Jurkat, Clone E6-1 (cell line): ENCODE measurements at regions not wholly inside any gene's neighbourhood (a gene's known extent, or its start where the extent isn't known, plus 50 kb on each side); places are given as distances from the start of the nearest gene placed in this dataset.
A peak's percentile ranks its signal among the peaks of the same experiment; 100 is the strongest.

Experiments
- DNase-seq: peaks from one replicate; pipeline ENCODE4 v3.0.0-alpha.2; 2011; ENCODE audit warnings: low read depth, low spot score
- H3K4me3 ChIP-seq: 2 replicates; pipeline ENCODE4 v1.5.1; 2011; ENCODE audit warnings: mild to moderate bottlenecking, low read length, control low read depth, moderate library complexity

DNA sequence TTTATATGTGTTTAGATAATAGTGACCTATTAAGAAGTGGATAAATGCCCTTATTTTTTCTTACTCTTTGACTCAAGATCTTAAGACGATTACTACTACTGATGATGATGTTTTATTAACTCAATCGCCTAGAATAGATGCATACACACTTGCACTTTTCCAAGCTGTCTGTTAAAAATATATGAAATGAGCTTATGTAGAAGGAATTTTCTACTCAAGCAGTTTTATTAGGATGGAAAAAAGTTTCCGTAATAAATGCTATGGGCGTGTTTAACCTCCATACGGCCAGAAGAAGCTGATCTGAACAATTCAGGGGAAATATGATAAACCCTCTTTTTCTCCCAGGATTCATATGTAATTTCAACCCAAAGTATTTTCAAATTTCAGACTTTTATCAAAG lies 455.7 kb upstream of the MPDZ start:
- DNase-seq = no peak
- no peak overlapping the region for H3K4me3 ChIP-seq

DNA sequence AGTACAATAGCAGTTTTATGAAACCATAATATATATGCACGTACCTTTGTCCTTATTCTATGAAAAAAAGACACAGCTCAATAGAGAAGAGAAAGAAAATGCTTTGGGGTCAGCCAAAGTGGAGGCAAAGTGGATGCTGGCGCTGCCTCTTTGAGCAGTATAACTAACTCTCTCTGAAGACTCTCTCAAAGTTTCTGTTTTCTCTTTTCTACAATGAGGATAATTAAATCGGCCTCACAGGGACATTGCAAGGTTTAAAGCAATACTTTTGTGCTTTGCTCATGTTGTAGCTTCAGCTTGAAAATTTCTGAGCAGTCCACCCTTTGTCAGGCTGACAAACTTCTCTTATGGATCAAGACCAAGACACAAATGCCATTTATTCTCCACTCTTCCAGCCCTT lies 455.1 kb upstream of the MPDZ start:
- no peak overlapping the region for H3K4me3 ChIP-seq
- no peak for DNase-seq

DNA sequence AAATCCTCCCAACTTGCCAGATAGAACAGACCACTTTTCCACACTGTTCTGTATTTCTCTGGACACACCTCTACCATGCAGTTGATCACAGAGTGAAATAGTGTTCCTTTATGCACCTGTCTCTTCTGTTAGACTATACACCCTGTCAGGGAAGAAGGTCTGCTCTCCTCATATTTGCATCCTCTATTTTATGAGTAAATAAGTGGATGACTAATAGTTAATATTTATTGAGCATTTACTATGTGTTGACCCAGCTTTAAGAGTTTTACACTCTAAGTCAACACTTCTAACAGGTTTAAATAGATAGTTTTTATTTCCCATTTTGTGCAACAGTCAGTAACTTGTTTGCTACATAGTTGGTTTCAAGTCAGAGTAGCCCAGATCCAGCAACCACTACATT lies 452.8 kb upstream of the MPDZ start:
- DNase-seq = no peak
- H3K4me3 ChIP-seq = no peak overlapping the region

DNA sequence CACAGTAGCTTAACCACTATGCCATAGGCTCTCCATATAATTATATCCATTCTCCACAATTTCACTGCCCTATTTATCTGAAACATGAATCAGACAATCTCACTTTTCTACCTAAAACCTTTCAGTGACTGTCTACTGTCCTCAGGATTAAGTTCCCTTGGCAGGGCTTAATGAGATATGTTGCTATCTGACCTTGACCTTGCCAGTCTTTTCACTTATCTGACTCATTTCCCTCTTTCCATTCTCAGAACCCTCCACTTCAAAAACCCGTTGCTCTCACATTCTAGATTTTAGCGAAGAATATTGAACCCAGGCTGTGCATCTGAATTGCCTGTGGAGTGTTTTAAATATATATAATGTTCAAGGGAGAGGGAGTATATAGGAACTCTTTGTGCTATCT lies 452.1 kb upstream of the MPDZ start:
- no peak overlapping the region for H3K4me3 ChIP-seq
- DNase-seq = no peak

GRCh38 chr9:13729955-13730354 lies 450.5 kb upstream of the MPDZ start:
- H3K4me3 ChIP-seq = no peak overlapping the region
- no peak for DNase-seq

- DNase-seq = no peak
- no peak overlapping the region for H3K4me3 ChIP-seq
Measured at GRCh38 chr9:13728917-13729811, 449.7 kb upstream of the MPDZ start.

GRCh38 chr9:13728131-13728530 lies 448.6 kb upstream of the MPDZ start:
- no peak for DNase-seq
- no peak overlapping the region for H3K4me3 ChIP-seq

DNA sequence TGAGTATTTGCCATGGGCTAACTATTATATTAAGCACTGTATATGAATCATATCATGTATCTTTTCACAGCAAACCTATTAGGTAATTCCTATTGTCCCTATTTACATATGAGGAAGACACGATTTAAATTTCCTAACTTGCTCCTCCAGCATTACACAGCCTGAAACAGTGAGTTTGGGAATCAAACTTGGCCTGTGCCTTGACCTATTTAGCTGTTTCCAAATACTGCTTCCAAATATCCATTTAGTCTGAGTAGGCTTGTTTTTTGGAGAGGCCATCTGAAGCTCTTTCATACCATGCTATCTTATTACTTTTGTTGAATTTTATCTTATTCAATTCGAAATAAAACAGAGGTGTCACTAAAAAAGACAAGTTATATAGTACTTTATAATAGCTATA lies 447.3 kb upstream of the MPDZ start:
- no peak overlapping the region for H3K4me3 ChIP-seq
- no peak for DNase-seq

- DNase-seq = no peak
- H3K4me3 ChIP-seq = no peak overlapping the region
Measured at GRCh38 chr9:13725516-13725915, 446.0 kb upstream of the MPDZ start.

DNA sequence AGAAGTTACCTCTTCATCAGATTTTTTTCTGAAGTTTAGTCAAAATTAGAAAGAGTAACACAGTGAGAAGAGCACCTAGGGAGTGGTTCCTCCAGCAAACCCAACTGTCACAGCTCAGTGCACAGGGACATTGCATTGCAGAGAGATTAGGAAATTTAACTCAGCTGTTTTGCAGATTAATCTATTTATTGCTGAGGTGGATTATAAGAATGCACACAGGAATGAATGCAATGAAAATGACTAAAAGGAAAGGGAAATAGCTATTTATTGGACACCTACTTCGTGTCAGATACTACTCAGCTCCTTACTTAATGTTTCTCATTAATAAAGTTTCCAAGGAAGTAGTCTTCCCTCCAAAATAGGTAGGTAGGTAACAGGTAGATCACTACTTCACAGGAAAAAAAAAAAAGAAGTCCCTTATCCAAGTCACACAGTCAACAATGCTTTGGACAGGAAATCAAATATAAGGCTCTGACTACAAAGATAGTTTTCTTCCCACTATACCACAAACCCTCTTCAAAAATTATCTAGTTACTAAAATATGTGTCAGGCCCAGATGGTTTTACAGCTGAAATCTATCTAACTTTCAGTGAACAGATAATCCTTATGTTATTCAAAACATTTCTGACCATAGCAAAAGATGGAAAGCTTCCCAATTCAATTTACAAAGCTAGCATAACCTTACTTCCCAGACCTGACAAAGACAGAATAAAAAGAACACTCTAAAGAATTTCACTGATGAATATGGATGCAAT lies 442.2 kb upstream of the MPDZ start:
- no peak overlapping the region for H3K4me3 ChIP-seq
- DNase-seq = no peak

GRCh38 chr9:13719981-13720676 lies 440.6 kb upstream of the MPDZ start:
- no peak for DNase-seq
- H3K4me3 ChIP-seq = no peak overlapping the region

DNA sequence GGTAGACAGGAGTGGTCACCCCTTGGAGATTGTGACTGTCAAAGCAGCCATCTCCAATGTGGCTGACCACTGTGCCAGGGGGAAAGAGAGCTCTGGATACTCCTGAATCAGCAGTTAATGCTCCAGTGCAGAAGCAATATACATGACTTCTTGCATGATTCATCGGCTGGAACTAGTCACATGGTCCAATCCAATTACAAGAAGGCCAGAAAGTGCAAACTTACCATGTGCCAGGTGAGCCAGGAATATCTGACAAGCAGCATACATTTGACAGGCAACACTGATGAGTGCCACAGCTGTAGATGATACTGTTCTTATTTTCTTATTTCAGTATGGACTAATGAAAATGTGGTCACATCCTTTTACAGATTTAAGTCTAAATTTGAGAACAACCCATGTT lies 440.0 kb upstream of the MPDZ start:
- H3K4me3 ChIP-seq = no peak overlapping the region
- DNase-seq = no peak

GRCh38 chr9:13718539-13718938 lies 439.0 kb upstream of the MPDZ start:
- no peak overlapping the region for H3K4me3 ChIP-seq
- no peak for DNase-seq

- no peak overlapping the region for H3K4me3 ChIP-seq
- DNase-seq = peak; percentile 2
Measured at GRCh38 chr9:13718086-13718485, 438.6 kb upstream of the MPDZ start.

GRCh38 chr9:13717322-13718054 lies 438.0 kb upstream of the MPDZ start:
- DNase-seq = no peak
- H3K4me3 ChIP-seq = no peak overlapping the region

GRCh38 chr9:13716601-13717321 lies 437.3 kb upstream of the MPDZ start:
- H3K4me3 ChIP-seq = no peak overlapping the region
- no peak for DNase-seq

- H3K4me3 ChIP-seq = no peak overlapping the region
- no peak for DNase-seq
Measured at GRCh38 chr9:13716090-13716489, 436.6 kb upstream of the MPDZ start.

DNA sequence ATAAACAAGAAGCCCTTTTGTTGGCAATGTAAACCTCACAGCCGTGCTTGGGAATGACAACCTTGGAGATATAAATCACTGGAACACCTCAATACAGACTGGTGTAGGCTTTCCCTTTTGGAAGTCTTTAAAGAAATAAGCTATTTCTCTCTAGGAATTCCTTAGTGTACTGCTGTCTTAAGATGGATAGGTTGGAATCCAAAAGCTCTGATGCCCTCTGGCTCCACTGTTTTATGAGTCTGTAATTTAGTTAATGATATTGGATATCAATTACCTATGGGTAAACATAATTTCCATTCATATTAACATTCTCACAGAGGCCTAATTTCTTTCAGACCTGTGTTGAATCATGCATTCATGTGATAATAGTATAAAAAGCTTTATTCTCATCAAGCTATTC lies 435.9 kb upstream of the MPDZ start:
- no peak overlapping the region for H3K4me3 ChIP-seq
- DNase-seq = no peak
